ENCODE measurements at regions not wholly inside any gene's neighbourhood (a gene's known extent, or its start where the extent isn't known, plus 50 kb on each side); places are given as distances from the start of the nearest gene placed in this dataset.

- no peak for DNase-seq
Observed at GRCh38 chr3:189502256-189502655, 128.9 kb upstream of the TP63 start.

GRCh38 chr3:189502676-189503257 is 128.4 kb upstream of the TP63 start:
- no peak for DNase-seq

- DNase-seq: no peak
Observed at GRCh38 chr3:189507856-189508255, 123.3 kb upstream of the TP63 start.

- DNase-seq: no peak
Observed at GRCh38 chr3:189508784-189509501, 122.2 kb upstream of the TP63 start.

- no peak for DNase-seq
Observed at GRCh38 chr3:189512039-189512438, 119.2 kb upstream of the TP63 start.

GRCh38 chr3:189512821-189513220 is 118.4 kb upstream of the TP63 start:
- no peak for DNase-seq

- no peak for DNase-seq
Observed at GRCh38 chr3:189513281-189514117, 117.7 kb upstream of the TP63 start.

GRCh38 chr3:189516039-189516438 is 115.2 kb upstream of the TP63 start:
- DNase-seq: no peak

- no peak for DNase-seq
Observed at GRCh38 chr3:189517981-189518380, 113.2 kb upstream of the TP63 start.

- no peak for DNase-seq
Observed at GRCh38 chr3:189519458-189519857, 111.7 kb upstream of the TP63 start.

- no peak for DNase-seq
Observed at GRCh38 chr3:189529468-189529867, 101.7 kb upstream of the TP63 start.

- no peak for DNase-seq
Observed at GRCh38 chr3:189529889-189530471, 101.2 kb upstream of the TP63 start.

- DNase-seq: no peak
Observed at GRCh38 chr3:189530822-189531221, 100.4 kb upstream of the TP63 start.

- no peak for DNase-seq
Observed at GRCh38 chr3:189531271-189531670, 99.9 kb upstream of the TP63 start.

GRCh38 chr3:189534531-189534930 is 96.7 kb upstream of the TP63 start:
- no peak for DNase-seq

- DNase-seq: no peak
Observed at GRCh38 chr3:189537135-189537534, 94.1 kb upstream of the TP63 start.

- no peak for DNase-seq
Observed at GRCh38 chr3:189547448-189547847, 83.7 kb upstream of the TP63 start.

GRCh38 chr3:189548053-189548452 is 83.1 kb upstream of the TP63 start:
- no peak for DNase-seq

GRCh38 chr3:189551007-189551406 is 80.2 kb upstream of the TP63 start:
- no peak for DNase-seq

GRCh38 chr3:189554868-189555557 is 76.2 kb upstream of the TP63 start:
- no peak for DNase-seq

GRCh38 chr3:189555558-189555881 is 75.7 kb upstream of the TP63 start:
- DNase-seq: no peak

- DNase-seq: no peak
Observed at GRCh38 chr3:189557824-189558223, 73.4 kb upstream of the TP63 start.

- no peak for DNase-seq
Observed at GRCh38 chr3:189561256-189561655, 69.9 kb upstream of the TP63 start.

Data from stimulated activated naive CD4-positive, alpha-beta T cell (primary cell).